ENCODE measurements at regions not wholly inside any gene's neighbourhood (a gene's known extent, or its start where the extent isn't known, plus 50 kb on each side); places are given as distances from the start of the nearest gene placed in this dataset.

- no peak for TF ChIP-seq CTCF (conservative IDR thresholded peaks at IDR 0.05 in 1 of 2, IDR thresholded peaks at IDR 0.05 in 1 of 2; ENCODE audit: extremely low read depth in 1 of 2, insufficient read depth in 1 of 2, low read depth in 1 of 2, low read length in 2 of 2)
- TF ChIP-seq EZH2 (IDR thresholded peaks at IDR 0.05; ENCODE audit: borderline replicate concordance, low read length): no peak
Measured at GRCh38 chr16:66207883-66208265, 158.6 kb upstream of the CDH5 start.
